K562 (cell line): ENCODE measurements at regions not wholly inside any gene's neighbourhood (a gene's known extent, or its start where the extent isn't known, plus 50 kb on each side); places are given as distances from the start of the nearest gene placed in this dataset.

Experiments
- ATAC-seq: fragments of 200-7000 bp; cut with Tn5 transposase; 3 replicates; pipeline ENCODE4 v1.9.1; 2020; ENCODE audit warnings: moderate library complexity
- BruUV-seq: library from RNA; stranded (reverse); fragments of 400-500 nt; replicated peaks from 2 replicates; lab custom pipeline; 2021; lab: Mats Ljungman, UMichigan
- CTCF ChIA-PET: fragments of 300-600 bp; formaldehyde crosslinking; extraction: SDS; loops from one replicate; lab custom pipeline; 2021; ENCODE audit warnings: low intra/inter-chr PET ratio; lab: Yijun Ruan, JAX
- POLR2A ChIA-PET: fragments of 300-600, 350-650 bp; sonication (Branson Sonifier 250); formaldehyde crosslinking; extraction: SDS; loops from one replicate; lab custom pipeline; 2021; ENCODE audit warnings: antibody characterized with exemption, inconsistent platforms; lab: Yijun Ruan, JAX
- DNase-seq, 4 experiments: peaks; one replicate each; pipeline versions ENCODE4 v3.0.0 to v3.0.0-alpha.2; 2011 to 2018; ENCODE audit warnings: low spot score in 3 of 4, mixed read lengths in 3 of 4; ENCODE audit errors: extremely low read depth in 1 of 4
- FAIRE-seq: peaks from 2 replicates; lab custom pipeline; 2011; peaks lifted over from hg19 to GRCh38; lab: Jason Lieb, UNC
- H2AFZ ChIP-seq: 2 replicates; pipeline ENCODE4 v1.6.0; 2011; ENCODE audit warnings: low read depth, low read length, control low read depth, inconsistent platforms
- H3K27ac ChIP-seq: fragments of 200-600 bp; 3 replicates; pipeline ENCODE4 v1.8.0; 2011; ENCODE audit warnings: low read depth, mild to moderate bottlenecking, control low read depth, inconsistent platforms, low read length, moderate library complexity, mixed read lengths; ENCODE audit errors: extremely low read depth
- H3K27me3 ChIP-seq, 2 experiments: fragments of 300-600 bp in 1 of 2; 2 replicates in 1 of 2; 3 replicates in 1 of 2; pipeline versions ENCODE4 v1.6.0 to v1.8.0; 2011; ENCODE audit warnings: inconsistent platforms in 2 of 2, low read length in 2 of 2, mild to moderate bottlenecking in 1 of 2, mixed read lengths in 1 of 2, moderate library complexity in 1 of 2; ENCODE audit not compliant: control insufficient read depth in 2 of 2, insufficient read depth in 2 of 2
- H3K36me3 ChIP-seq: fragments of 300-600 bp; 3 replicates; pipeline ENCODE4 v1.8.0; 2011; ENCODE audit warnings: mild to moderate bottlenecking, low read length, inconsistent platforms; ENCODE audit not compliant: control insufficient read depth, insufficient read depth
- H3K4me1 ChIP-seq, 2 experiments: fragments of 200-600 bp in 1 of 2; replicated peaks in 1 of 2; 2 replicates in 1 of 2; 3 replicates in 1 of 2; pipeline versions ENCODE4 v1.5.1 to v1.8.0; 2011; ENCODE audit warnings: inconsistent platforms in 2 of 2, low read length in 2 of 2, mild to moderate bottlenecking in 1 of 2, mixed read lengths in 1 of 2, moderate library complexity in 1 of 2; ENCODE audit not compliant: control insufficient read depth in 2 of 2, insufficient read depth in 2 of 2
- H3K4me2 ChIP-seq: 2 replicates; pipeline ENCODE4 v1.6.1; 2011; ENCODE audit warnings: low read length, control low read depth, inconsistent platforms, mixed read lengths; ENCODE audit not compliant: insufficient read depth
- H3K4me3 ChIP-seq: fragments of 200-600 bp; sonication (generic), shearing (Covaris generic); 2 replicates; pipeline ENCODE4 v1.5.1; 2016; ENCODE audit warnings: control low read depth, inconsistent platforms
- H3K79me2 ChIP-seq: fragments of 200-600 bp; 3 replicates; pipeline ENCODE4 v1.8.0; 2011; ENCODE audit warnings: low read length, inconsistent platforms; ENCODE audit not compliant: control insufficient read depth, insufficient read depth
- H3K9ac ChIP-seq, 2 experiments: 2 replicates each; pipeline versions ENCODE4 v1.6.0 to v1.6.1; 2011; ENCODE audit warnings: low read depth in 2 of 2, low read length in 2 of 2, control low read depth in 1 of 2, inconsistent platforms in 1 of 2, mild to moderate bottlenecking in 1 of 2, mixed read lengths in 1 of 2; ENCODE audit not compliant: insufficient read depth in 1 of 2
- H3K9me1 ChIP-seq: one replicate; pipeline ENCODE4 v1.6.0; 2011; ENCODE audit warnings: inconsistent platforms, mild to moderate bottlenecking, low read length, moderate library complexity; ENCODE audit not compliant: control insufficient read depth, insufficient read depth
- H3K9me3 ChIP-seq: replicated peaks from 2 replicates; pipeline ENCODE4 v1.5.1; 2011; ENCODE audit warnings: low read depth, low read length, inconsistent platforms; ENCODE audit not compliant: control insufficient read depth, insufficient read depth
- H4K20me1 ChIP-seq: replicated peaks from 2 replicates; pipeline ENCODE4 v1.6.1; 2011; ENCODE audit warnings: low read length, inconsistent platforms, mixed read lengths; ENCODE audit not compliant: control insufficient read depth, insufficient read depth
- FOXK1 ChIP-seq: sonication (generic); formaldehyde crosslinking; IDR thresholded peaks from 2 replicates; pipeline ENCODE4 v1.8.0; 2022; ENCODE audit warnings: missing genetic modification reagents, mild to moderate bottlenecking, borderline replicate concordance
- HNRNPK ChIP-seq: fragments of 200-400 bp; formaldehyde crosslinking; IDR thresholded peaks from one replicate; pipeline ENCODE4 v1.6.1; 2018; ENCODE audit warnings: mild to moderate bottlenecking, low read depth, low read length; ENCODE audit not compliant: poor library complexity, severe bottlenecking
- HSF4 ChIP-seq: fragments of 250-450 bp; sonication (Bioruptor Pico); IDR thresholded peaks from 2 replicates; pipeline ENCODE4 v2.1.2; 2022; ENCODE audit warnings: mild to moderate bottlenecking, moderate library complexity, borderline replicate concordance
- KLF1 ChIP-seq: fragments of 450-650 bp; IDR thresholded peaks from 2 replicates; pipeline ENCODE4 v1.6.1; 2016; ENCODE audit warnings: missing genetic modification characterization, missing compliant biosample characterization
- PRPF4 ChIP-seq: fragments of 200-400 bp; formaldehyde crosslinking; IDR thresholded peaks from one replicate; pipeline ENCODE4 v1.6.1; 2017; ENCODE audit warnings: low read length, low read depth, mild to moderate bottlenecking; ENCODE audit not compliant: insufficient read depth, poor library complexity, severe bottlenecking
- PTBP1 ChIP-seq: fragments of 200-400 bp; formaldehyde crosslinking; IDR thresholded peaks from 2 replicates; pipeline ENCODE4 v1.6.1; 2017; ENCODE audit warnings: low read depth, low read length
- TRIM24 ChIP-seq, 2 experiments: fragments of 450-650 bp; IDR thresholded peaks; 2 replicates each; pipeline ENCODE4 v1.6.1; 2016
- ZNF75A ChIP-seq: fragments of 450-650 bp; formaldehyde crosslinking; IDR thresholded peaks from 2 replicates; pipeline ENCODE4 v1.4.0; 2020; ENCODE audit warnings: mild to moderate bottlenecking
- WGBS: fragments of 100-300 bp; shearing (Covaris generic); methylation state at CpG from one replicate; pipeline ENCODE4 v1.1.6; 2016; ENCODE audit warnings: low coverage, mixed read lengths; ENCODE audit not compliant: insufficient coverage; ENCODE audit errors: missing lambda C conversion rate; 5-methylcytosine and 5-hydroxymethylcytosine counted together
- in situ Hi-C: fragments of 300-500 bp; cut with MboI; formaldehyde crosslinking; loops from 4 replicates; pipeline ENCODE4 v1.15.0; 2018; ENCODE audit warnings: inconsistent platforms, mixed read lengths
- intact Hi-C: fragments of 100-400 bp; cut with micrococcal nuclease; formaldehyde crosslinking; loops from 2 replicates; pipeline ENCODE4 v1.14.2; 2022
- TF ChIP-seq, protein P1 (sequence below): fragments of 450-650 bp; formaldehyde crosslinking; IDR thresholded peaks from 2 replicates; pipeline ENCODE4 v1.4.0; 2020; ENCODE audit warnings: mild to moderate bottlenecking, mixed read lengths
- TF ChIP-seq, protein P2 (sequence below): fragments of 450-650 bp; IDR thresholded peaks from 2 replicates; pipeline ENCODE4 v1.6.1; 2016; ENCODE audit warnings: low read depth, mild to moderate bottlenecking, moderate library complexity

DNA sequence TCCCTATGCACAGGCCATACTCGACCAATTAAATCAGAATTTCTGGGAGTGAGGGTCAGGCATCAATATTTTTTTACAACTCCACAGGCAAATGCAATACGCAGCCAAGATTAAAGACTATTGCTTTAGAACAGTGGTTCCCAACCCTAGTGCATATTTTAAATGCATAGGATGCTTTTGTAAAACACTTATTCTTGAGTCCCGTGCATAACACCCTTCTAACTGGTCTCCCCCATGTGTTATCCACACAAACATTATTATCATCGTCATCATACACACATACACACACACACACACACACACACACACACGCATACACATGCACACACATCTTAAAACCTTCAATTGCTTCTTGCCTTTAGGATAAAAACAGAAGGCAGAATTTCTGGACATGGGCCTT, 145.0 kb upstream of the PELI1 start:
- Histone ChIP-seq H3K4me2 (no peak overlapping the region), H3K9me1 (no peaks in the 10 kb centered on the region), H2AFZ (no peak overlapping the region), H3K4me1 (no peaks in the 10 kb centered on the region), H3K9ac (no peak overlapping the region), H4K20me1 (no peaks in the 10 kb centered on the region), H3K36me3 (no peaks in the 10 kb centered on the region), H3K27me3 (peaks cover 20 to 36% of the 10 kb centered on the region in 2 experiments), H3K4me3 (no peak overlapping the region), H3K9me3 (no peaks in the 10 kb centered on the region), H3K79me2 (no peaks in the 10 kb centered on the region), H3K27ac (no peak overlapping the region)
- ATAC-seq, result no peak
- in situ Hi-C loops (no loop called here), intact Hi-C loops (no loop called here)
- 3% methylated on average over 5 of the region's 5 CpGs for WGBS
- POLR2A ChIA-PET, result no interaction called here
- no peak for DNase-seq
- no peak for TF ChIP-seq KLF1 (tag)
- TF ChIP-seq FOXK1 (CRISPR knock-in tag), result no peak
- no peak for TF ChIP-seq PRPF4
- TF ChIP-seq, protein P1, sequence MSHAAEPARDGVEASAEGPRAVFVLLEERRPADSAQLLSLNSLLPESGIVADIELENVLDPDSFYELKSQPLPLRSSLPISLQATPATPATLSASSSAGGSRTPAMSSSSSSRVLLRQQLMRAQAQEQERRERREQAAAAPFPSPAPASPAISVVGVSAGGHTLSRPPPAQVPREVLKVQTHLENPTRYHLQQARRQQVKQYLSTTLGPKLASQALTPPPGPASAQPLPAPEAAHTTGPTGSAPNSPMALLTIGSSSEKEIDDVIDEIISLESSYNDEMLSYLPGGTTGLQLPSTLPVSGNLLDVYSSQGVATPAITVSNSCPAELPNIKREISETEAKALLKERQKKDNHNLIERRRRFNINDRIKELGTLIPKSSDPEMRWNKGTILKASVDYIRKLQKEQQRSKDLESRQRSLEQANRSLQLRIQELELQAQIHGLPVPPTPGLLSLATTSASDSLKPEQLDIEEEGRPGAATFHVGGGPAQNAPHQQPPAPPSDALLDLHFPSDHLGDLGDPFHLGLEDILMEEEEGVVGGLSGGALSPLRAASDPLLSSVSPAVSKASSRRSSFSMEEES (CRISPR knock-in tag), result no peak
- TF ChIP-seq ZNF75A, result no peak
- TF ChIP-seq HNRNPK, result no peak
- no peak for TF ChIP-seq TRIM24 (IDR thresholded peaks at IDR 0.05)
- no peak for TF ChIP-seq PTBP1
- TF ChIP-seq HSF4, result no peak
- TF ChIP-seq, protein P2, sequence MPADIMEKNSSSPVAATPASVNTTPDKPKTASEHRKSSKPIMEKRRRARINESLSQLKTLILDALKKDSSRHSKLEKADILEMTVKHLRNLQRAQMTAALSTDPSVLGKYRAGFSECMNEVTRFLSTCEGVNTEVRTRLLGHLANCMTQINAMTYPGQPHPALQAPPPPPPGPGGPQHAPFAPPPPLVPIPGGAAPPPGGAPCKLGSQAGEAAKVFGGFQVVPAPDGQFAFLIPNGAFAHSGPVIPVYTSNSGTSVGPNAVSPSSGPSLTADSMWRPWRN, result no peak
- no peak for FAIRE-seq
- CTCF ChIA-PET, result no interaction called here
- BruUV-seq, result no TSS peak
